ENCODE measurements at regions not wholly inside any gene's neighbourhood (a gene's known extent, or its start where the extent isn't known, plus 50 kb on each side); places are given as distances from the start of the nearest gene placed in this dataset.
"Not testable (repeated sequence)": the region's sequence is repeated elsewhere in the genome, so short reads cannot be mapped to it uniquely, and the experiment has no call there.

DNA sequence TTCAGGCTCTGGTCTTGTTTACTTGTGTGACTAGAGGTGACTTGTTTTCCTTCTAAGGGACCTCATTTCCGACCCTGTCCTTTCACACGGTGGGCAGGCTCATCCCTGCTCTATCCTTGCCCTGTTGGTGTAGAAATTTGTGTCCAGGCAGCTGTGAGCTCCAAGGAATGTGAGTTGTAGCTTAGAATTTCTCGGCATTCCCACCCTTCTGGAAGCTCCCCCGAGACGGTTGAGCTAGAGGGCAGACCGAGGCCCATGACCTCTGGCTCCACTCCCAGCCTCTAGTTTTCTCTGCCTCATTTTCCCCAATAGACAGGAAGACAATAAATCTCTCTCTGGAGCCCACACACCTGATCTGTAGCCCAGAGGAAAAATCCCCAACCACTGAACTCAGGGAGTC lies 100.9 kb downstream of the NAV1 start:
- no peak for DNase-seq

DNA sequence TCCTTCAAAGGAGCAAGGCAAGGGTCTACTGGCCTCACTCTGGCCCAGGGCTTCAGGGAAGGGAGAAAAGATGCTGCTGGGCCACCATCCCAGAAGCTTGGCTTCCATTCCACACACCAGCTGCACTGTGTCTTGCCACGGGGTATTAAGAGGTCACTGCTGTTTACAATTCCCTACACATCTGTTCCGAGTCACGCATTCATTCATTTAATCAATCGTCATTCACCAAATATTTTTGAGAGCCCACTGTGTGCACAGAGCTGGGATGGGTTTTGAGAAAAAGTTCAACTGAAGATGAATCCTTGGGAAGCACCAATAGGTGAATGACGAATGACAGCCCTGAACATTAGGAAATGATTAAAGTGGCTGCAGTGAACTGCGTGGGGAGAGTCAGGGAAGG lies 101.7 kb downstream of the NAV1 start:
- DNase-seq: no peak

DNA sequence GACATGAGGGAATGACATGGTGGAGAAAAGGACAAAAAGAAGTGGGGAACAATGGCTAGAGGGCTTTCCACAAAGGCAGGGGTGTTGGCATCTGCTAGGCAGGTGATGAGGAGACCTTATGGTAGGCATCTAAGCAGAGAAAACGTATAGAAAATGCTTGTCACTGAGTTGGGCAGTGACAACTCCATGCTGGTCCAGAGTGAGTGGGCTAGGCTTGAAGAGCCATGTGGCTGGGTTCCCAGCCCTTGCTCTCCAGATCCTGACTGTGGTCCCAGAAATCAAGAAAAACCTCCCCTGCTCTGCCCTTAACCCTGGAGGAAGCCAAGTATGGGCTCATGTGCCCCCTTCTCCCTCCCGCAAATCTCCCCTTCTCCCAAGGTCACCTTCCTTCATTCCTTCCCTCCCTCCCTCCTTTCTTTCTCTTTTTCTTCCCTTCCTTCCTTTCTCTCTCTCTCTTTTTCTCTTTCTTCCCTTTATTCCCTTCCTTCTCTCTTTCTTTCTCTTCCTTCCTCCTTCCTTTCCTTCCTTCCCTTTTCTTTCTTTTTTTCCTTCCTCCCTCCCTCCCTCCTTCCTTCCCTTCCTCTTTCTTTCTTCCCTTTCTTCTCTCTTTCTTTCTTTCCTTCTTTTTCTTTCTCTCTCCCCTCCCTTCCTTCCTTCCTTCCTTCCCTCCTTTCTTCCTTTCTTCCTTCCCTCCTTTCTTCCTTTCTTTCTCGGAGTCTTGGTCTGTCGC lies 102.8 kb downstream of the NAV1 start:
- no peak for DNase-seq

DNA sequence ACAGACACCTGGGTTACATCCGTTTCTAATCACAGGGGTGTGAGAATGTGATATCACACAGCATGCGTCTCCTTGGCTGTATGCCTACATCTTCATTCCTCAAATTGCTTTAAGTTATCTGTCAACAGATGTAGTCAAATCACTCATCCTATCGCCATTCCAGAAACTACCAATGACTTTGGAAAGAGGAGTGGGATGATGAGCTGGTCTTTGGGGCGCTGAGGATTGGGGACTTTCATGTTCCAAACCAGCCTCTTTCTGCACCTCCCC lies 104.8 kb downstream of the NAV1 start:
- no peak for DNase-seq

DNA sequence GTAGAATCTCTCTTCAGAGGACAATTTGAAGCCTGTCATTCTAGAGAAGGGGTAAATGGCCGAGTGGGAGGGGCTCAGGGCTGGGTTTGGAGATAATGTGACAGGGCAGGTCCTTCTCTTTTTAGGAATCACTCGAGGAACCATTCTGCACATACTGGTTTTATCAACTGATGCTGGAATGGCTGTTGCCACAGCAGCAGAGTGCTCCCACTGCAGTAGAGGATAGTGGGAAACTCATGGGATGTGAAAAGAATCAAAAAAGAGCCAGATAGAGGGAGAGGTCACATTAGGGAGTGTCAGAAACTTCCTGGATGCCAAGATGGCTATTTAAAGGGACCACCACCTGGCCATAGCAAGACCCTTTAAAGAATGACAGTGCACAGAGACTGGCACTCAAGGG lies 105.3 kb downstream of the NAV1 start:
- DNase-seq: no peak

DNA sequence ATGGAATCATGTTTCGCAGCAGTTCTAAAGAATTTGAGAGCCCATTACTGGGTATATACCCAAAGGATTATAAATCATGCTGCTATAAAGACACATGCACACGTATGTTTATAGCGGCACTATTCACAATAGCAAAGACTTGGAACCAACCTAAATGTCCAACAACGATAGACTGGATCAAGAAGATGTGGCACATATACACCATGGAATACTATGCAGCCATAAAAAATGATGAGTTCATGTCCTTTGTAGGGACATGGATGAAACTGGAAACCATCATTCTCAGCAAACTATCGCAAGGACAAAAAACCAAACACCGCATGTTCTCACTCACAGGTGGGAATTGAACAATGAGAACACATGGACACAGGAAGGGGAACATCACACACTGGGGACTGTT lies 106.1 kb downstream of the NAV1 start:
- not testable (repeated sequence) for DNase-seq

DNA sequence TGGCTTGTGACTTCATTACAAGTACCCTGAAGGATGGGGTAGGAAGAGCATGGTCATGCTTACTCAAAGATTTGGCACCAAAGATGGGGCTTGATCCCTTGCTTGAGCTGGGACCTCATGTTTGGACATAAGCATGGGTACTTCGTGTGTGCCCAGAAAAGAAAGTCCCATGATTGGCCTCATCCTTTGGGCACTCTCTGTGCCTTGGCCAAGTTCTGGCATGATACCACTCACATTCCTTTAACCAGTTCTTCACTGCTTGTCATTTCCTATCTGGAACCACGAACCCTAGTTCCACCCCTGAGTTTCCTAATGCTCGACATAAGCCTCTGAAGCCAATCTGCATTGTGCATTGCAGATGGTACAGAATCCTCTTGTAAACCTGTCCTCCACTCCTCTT lies 107.0 kb downstream of the NAV1 start:
- no peak for DNase-seq

DNA sequence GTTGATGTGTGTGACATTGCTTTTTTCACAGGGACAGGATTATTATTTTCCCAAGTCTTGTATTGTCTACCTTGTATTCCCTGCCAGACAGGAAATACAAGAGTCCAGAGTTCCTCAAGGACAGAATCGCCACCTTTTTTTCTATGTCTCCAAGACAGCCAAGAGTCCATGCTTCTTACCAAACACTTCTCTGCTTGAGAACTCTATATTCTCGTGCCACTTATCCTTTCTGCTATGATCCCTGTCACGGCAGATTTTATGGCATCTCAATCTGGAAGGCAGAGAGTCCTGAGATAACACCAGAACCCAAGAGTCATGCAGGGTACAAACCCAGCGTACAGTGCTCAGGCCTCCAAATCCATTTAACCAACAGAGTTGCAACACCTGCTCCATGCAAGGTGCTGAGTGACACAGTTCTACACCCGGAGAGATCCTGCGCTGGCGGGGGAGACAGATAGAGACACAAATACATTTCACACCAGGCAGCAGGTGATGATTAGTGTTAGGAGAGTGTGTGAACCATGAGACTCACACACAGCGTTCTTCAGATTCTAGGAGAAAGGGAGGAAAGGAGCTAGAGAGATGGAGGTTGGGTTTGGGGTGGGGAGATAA lies 107.6 kb downstream of the NAV1 start:
- DNase-seq: no peak

DNA sequence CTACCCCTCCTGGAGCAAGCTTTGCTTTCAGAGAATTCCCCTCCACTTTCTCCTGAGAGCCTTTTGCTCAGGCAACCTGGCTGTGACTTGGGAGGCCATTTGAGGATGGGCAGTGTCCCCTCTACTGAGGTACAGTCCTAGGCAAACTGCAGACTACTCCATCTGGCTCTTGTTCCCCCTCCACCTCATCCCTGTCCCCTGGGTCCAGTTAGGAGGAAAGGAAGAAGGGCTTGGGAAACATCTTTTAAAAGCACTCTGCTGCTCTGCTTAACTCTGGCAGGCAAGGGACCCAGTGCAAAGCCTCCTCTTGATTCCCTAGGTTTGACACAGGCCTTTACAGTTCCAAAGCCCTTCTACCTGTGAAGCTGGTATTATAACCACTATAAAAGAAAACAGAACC lies 108.2 kb downstream of the NAV1 start:
- DNase-seq: no peak

DNA sequence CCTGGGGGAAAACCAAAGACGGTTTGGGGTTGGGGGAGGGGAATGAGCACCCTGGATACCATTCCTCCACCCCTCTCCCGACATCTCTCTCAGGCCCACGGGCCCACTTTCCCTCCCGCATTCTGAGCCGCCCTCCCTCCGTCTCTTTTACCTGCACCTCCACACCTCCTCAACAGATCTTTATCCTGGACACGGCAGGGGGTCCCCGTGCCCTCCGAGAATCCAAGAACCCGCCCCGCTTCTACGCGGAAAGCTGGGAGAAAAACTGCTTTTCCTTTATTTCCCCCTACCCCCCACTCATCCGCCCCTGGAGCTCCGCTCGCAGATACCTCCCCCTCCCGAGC lies 108.8 kb downstream of the NAV1 start:
- DNase-seq: no peak

DNA sequence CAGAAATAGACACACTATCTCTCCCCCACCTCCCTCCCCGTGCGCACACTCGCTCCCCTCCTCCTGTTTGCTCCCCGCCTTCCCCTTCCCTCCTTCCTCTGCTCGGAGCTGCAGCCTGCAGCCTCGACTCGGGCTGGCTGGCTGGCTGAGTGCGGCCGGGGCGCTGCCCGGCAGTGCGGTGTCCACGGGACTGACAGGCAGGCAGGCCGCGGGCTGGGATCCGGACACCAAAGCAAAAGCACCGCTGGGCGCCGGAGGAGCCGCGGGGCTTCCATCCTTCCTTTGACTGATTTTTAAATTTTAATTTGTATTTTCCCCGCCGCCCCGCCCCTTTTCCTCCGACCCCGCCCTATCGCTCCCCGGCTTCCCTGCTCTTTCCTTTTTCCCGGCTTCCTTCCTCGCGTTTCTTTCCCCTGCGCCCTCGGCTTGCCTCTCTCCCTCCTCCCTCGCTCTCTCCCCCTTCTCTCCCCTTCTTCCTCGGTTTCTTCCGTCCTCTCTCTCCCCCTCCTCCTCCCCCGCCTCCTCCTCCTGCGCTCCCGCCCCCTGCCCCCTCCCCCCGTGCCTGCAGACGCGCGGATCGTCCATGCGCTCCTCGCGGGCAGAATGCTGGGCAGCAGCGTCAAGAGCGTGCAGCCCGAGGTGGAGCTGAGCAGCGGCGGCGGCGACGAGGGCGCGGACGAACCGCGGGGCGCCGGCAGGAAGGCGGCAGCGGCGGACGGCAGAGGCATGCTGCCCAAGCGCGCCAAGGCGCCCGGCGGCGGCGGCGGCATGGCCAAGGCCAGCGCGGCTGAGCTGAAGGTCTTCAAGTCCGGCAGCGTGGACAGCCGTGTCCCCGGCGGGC lies 109.4 kb downstream of the NAV1 start:
- no peak for DNase-seq

DNA sequence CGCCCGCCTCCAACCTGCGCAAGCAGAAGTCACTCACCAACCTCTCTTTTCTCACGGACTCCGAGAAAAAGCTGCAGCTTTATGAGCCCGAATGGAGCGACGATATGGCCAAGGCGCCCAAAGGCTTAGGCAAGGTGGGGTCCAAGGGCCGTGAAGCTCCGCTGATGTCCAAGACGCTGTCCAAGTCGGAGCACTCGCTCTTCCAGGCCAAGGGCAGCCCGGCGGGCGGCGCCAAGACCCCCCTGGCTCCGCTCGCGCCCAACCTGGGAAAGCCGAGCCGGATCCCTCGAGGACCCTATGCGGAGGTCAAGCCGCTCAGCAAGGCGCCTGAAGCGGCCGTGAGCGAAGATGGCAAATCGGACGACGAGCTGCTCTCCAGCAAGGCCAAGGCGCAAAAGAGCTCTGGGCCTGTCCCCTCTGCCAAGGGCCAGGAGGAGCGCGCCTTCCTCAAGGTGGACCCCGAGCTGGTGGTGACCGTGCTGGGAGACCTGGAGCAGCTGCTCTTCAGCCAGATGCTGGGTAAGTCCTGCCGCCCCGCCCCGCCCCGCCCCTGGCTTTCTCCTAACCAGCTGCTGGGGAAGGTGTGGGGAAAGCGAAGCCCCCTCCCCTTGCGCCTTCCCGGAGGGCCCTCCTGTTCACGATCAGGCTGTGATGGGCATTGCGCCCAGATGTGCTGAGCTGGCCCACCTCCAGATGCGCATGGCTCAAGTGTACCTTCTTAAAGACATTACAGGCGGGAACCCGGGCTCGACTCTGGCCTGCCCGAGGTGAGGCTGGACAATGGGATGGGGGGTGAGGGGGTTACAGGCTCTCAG lies 110.2 kb downstream of the NAV1 start:
- no peak for DNase-seq

DNA sequence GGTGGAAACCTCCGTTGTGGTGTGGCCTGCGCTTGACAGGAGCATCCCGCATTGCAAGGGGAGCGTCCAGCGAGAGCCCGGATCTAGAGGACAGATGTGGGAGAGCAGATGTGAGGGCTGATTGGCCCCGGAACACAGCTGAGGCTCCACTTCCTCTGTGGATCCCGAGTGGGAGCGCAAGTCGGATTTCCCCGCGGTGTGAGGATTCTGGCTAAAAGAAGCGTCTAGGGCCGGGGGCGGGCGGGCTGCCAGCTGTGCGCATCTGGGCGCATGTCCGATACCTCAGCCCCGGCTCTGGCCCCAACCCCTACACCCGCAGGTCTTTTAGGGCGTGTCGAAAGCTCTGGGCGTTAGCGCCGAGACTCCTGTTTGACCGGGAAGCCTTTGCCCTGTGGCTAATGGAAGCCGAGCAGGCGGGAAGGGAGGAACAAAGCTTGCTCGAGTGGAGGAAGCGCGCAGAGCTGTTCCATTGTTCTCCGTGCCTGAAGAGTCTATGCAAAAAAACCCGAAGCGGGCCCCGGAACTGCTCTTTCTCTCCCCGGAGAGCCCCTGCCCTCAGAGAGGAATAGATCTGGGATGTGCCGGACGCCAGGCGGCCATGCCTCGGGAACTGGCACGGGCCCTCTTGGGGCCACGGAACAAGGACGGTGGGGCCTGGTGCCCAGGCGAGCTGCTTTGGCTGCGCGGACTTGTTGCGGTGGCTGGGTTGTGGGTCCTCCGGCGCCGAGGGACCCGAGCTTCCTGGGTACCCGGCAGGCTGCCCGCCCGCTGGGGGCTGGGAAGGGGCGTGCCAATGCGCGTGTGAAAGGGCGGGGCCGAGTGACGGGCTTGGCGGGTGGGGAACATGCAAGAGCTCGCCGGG lies 111.1 kb downstream of the NAV1 start:
- DNase-seq: no peak

DNA sequence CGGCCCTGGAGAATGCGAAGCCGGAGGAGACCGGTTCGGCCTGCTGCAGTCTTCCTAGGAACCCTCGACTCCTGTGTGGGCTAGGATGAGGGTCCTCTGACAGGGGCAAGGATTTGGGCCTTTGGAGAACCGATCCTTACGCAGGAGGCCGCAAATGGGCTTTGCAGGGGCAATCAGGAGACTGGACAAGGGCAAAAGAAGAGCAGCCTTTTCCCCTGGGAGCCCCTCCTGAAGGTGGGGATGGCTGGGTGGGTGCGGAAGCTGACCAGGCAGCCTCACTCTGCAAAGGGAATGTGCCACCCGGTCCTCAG lies 111.7 kb downstream of the NAV1 start:
- DNase-seq: no peak

DNA sequence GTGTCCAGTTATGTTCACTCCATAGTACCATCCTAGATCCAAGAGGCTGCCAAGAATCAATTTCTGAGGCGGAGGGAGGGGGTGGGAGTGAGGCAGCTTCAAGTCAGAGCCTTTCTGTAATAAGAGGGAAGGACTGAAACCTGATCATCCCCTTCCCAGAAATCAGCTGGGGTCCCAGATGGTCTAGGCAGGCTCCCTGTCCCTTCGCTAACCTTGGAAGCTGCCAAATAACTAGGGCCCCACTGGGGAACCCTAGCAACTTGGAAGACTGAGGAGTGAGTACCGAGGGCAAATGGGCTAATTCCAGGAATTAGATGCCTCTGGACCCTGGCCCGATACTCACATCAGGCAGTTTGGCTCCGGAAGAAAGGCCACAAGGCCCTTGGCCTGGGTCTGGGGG lies 113.3 kb downstream of the NAV1 start:
- no peak for DNase-seq

DNA sequence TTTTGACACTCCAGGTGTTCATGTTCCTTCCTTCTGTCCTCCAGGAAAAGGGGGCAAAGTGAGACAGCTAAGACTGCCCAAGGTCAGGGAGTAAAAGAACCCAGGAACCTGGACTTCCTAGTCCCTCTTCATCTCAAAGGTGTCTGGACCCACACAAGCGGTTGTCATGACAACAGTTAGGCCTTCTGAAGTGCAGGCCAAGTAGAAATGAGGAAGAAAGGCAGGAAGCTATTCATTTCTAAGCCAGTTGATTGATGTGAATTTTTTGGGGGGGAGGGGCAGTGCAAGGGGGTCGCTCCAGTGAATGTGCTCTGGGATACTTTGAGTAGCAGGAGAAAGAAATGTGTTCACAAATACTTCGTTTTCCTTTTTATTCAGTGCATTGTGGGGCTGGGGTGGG lies 114.3 kb downstream of the NAV1 start:
- no peak for DNase-seq

DNA sequence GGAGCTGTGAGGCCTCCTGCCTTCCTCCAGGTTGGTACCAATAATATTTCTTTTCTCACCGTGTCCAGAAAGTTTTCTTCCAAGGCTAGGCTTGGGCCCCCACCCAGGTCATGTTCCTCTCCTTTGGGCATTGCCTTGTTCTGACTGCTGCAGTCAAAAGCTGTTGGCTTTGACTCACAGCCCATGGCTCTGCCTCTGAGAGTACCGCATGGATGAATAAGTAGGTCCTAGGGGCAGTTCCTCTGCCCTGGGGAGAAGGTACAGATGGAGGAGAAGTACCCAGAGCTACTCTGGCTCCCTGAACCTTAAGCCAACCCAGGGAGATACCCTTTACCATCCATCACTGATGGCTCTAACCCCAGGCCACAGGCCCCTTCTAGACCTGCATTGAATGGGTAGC lies 115.0 kb downstream of the NAV1 start:
- DNase-seq: no peak

DNA sequence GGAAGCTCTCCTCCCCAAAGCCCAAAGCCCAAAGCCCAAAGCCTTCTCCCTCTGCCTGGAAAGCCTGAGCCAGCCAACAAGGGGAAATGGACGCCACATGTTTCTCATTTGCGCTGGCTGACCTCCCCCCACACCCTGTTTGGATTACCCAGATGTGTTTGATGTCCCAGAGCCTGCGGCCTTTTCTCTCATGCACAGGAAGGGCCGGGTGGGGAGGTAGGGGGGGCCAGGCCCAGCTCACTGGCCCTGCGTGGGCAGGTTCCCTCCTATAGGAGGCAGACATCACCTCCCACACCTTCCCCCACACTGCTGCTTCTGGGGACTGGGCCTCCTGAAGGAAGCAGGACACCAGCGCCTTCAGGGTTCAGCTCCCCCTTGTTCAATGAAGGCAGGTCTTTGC lies 116.3 kb downstream of the NAV1 start:
- DNase-seq: no peak

DNA sequence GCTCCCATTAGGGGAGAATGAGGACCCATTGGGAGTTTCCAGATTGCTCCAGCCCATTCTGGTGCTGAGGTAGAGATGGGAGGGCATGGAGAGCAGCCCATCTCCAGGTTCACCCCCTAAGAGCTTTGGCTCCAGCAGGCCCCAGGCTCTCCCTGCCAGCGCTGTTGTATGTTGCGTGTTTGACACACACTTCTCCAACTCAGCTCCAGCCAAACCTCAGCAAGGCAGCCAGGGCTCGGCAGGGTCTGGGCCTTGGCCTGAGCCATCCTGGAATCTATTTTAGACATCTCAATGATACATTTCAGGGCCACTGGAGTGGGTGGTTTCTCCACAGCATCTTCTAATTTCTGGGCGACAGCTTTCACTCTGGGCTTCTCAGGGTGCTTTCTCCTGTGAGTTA lies 117.0 kb downstream of the NAV1 start:
- no peak for DNase-seq

DNA sequence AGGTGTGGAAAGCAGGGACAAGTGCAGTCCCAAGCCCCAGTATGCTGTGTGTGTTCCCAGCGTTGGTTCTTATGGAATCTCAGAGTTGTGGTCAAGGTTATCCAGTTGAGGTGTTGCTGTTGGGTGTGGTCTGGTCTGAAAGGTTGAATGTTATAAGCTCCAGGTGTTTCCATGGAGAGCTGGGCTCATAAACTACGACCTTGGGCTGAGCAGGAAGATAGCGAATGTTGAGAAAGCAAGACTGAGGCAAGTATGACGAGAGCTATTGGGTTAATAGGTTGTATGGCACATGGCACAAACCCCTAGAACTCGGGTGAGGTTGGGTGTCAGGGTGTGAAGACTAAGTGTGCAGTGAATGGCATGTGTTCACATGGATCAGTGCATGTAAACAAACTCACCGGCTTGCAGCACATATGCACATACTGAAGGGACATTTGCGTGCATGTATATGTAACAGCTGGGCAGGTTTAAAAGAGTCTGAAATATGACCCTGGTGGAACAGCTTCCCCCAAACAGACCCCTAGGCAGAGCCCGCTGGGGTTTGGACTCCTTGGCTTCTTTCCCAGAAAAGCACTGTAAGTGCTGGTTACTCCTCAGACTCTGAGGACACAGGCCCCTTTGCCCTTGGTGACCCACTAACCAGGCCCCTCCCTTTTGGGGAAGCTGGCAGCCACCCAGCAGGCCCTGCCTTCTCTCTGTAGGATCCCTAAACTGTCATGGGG lies 117.5 kb downstream of the NAV1 start:
- DNase-seq: no peak

DNA sequence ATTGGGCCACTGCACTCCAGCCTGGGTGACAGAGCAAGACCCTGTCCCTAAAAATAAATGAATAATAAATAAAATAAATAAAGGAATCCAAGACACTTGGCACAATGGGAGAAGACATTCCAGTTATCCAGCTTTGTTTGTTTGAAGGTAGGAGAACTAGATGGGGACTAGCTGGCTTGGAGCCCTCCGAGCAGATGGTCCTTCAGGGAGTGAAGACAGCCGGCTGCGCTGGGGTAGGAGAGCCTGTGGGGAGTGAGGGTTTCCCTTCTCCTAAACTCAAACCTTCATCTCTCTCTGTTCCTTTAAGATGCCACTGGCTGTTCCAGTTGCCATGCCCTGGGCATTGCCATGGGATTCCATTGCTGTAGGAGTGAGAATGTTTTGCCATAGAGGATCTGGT lies 120.6 kb downstream of the NAV1 start:
- no peak for DNase-seq
